HG03432 (cell line): ENCODE measurements at regions not wholly inside any gene's neighbourhood (a gene's known extent, or its start where the extent isn't known, plus 50 kb on each side); places are given as distances from the start of the nearest gene placed in this dataset.

ENCODE experiments used
- ATAC-seq: cut with Tn5 transposase; IDR thresholded peaks from one replicate; pipeline ENCODE4 v1.9.1; 2021; ENCODE audit warnings: mild to moderate bottlenecking, moderate library complexity; ENCODE audit not compliant: unreplicated experiment

GRCh38 chr3:24033818-24034217, 88.7 kb downstream of the NR1D2 start:
- no peak for ATAC-seq

- no peak for ATAC-seq
These were observed 89.4 kb downstream of the NR1D2 start for GRCh38 chr3:24034464-24034863.

- ATAC-seq = no peak
These were observed 92.9 kb downstream of the NR1D2 start for GRCh38 chr3:24037971-24038370.

GRCh38 chr3:24040311-24040710, 95.2 kb downstream of the NR1D2 start:
- no peak for ATAC-seq

- no peak for ATAC-seq
These were observed 97.3 kb downstream of the NR1D2 start for GRCh38 chr3:24042174-24043059.

GRCh38 chr3:24043168-24043567, 98.1 kb downstream of the NR1D2 start:
- no peak for ATAC-seq

- ATAC-seq = no peak
These were observed 98.9 kb downstream of the NR1D2 start for GRCh38 chr3:24043985-24044384.

- ATAC-seq = no peak
These were observed 101.1 kb downstream of the NR1D2 start for GRCh38 chr3:24046214-24046613.

- ATAC-seq = peak; percentile 49
These were observed 102.4 kb downstream of the NR1D2 start for GRCh38 chr3:24047513-24047912.

GRCh38 chr3:24048843-24049242, 103.8 kb downstream of the NR1D2 start:
- no peak for ATAC-seq

GRCh38 chr3:24052446-24052845, 107.4 kb downstream of the NR1D2 start:
- ATAC-seq = no peak

- no peak for ATAC-seq
These were observed 114.0 kb downstream of the NR1D2 start for GRCh38 chr3:24058940-24059705.

GRCh38 chr3:24060055-24060454, 115.0 kb downstream of the NR1D2 start:
- ATAC-seq = no peak

- no peak for ATAC-seq
These were observed 117.8 kb downstream of the NR1D2 start for GRCh38 chr3:24062916-24063315.
